Transverse colon (tissue), 4 donors: ENCODE measurements at regions not wholly inside any gene's neighbourhood (a gene's known extent, or its start where the extent isn't known, plus 50 kb on each side); places are given as distances from the start of the nearest gene placed in this dataset.

Experiments used
- DNase-seq: peaks from one replicate; pipeline ENCODE4 v3.0.0-alpha.2; 2019
- H3K27ac ChIP-seq, 4 donors: fragments of 200-600 bp; sonication (generic); 2 replicates each; pipeline ENCODE4 v1.5.1; 2016 to 2018; ENCODE audit warnings: inconsistent platforms in 4 of 4
- H3K27me3 ChIP-seq: fragments of 200-600 bp; sonication (generic); 2 replicates; pipeline ENCODE4 v1.5.1; 2017; ENCODE audit warnings: inconsistent platforms
- H3K36me3 ChIP-seq, 4 donors: fragments of 200-600 bp; sonication (generic); 2 replicates each; pipeline ENCODE4 v1.5.1; 2017 to 2019; ENCODE audit warnings: inconsistent platforms in 4 of 4
- H3K4me1 ChIP-seq, 4 donors: fragments of 200-600 bp; sonication (generic); 2 replicates each; pipeline ENCODE4 v1.5.1; 2017 to 2020; ENCODE audit warnings: inconsistent platforms in 4 of 4
- H3K4me3 ChIP-seq, 4 donors: fragments of 200-600 bp; sonication (generic); 1 replicate in 1 of 4; 2 replicates in 3 of 4; pipeline versions ENCODE4 v1.5.1 to v1.6.1; 2017 to 2019; ENCODE audit warnings: inconsistent platforms in 4 of 4
- H3K9me3 ChIP-seq, 2 donors: fragments of 200-600 bp; sonication (generic); 2 replicates each; pipeline ENCODE4 v1.5.1; 2017 to 2019; ENCODE audit warnings: inconsistent platforms in 2 of 2
- EP300 ChIP-seq: sonication (generic); formaldehyde crosslinking; IDR thresholded peaks from one replicate; pipeline ENCODE4 v1.6.1; 2017; ENCODE audit warnings: antibody characterized with exemption, low read depth
- POLR2A ChIP-seq: fragments of 450-650 bp; IDR thresholded peaks from one replicate; pipeline ENCODE4 v1.6.1; 2016; ENCODE audit warnings: antibody characterized with exemption, mild to moderate bottlenecking, moderate library complexity
- POLR2AphosphoS5 ChIP-seq, 3 donors: sonication (generic); formaldehyde crosslinking; IDR thresholded peaks; one replicate each; pipeline ENCODE4 v1.6.1; 2016; ENCODE audit warnings: antibody characterized with exemption in 3 of 3
- WGBS, 2 donors: methylation state at CpG; one replicate each; pipeline ENCODE4 v1.1.5; 2018; ENCODE audit warnings: low coverage in 1 of 2; 5-methylcytosine and 5-hydroxymethylcytosine counted together
- in situ Hi-C, 4 donors: fragments of 200-750 bp; cut with MboI; loops; one replicate each; pipeline versions ENCODE4 v1.15.0 to v1.15.1; 2017; ENCODE audit warnings: low sequenced_read_pairs in 3 of 4, low pct_ligation_motif_present in 1 of 4, low pct_unique_long_range_greater_than_20kb in 1 of 4
- intact Hi-C: fragments of 100-400 bp; cut with DNase I; formaldehyde crosslinking; loops from one replicate; pipeline ENCODE4 v1.15.1; 2023; ENCODE audit warnings: low total_unique reads
- TF ChIP-seq, protein P1 (sequence below), 5 experiments: fragments of 200-600 bp in 3 of 5; fragments of 450-650 bp in 2 of 5; sonication (generic) in 3 of 5; IDR thresholded peaks; 1 replicate in 2 of 5; 2 replicates in 3 of 5; pipeline ENCODE4 v1.5.1; 2016 to 2017; ENCODE audit warnings: antibody characterized with exemption in 5 of 5, inconsistent platforms in 3 of 5, mild to moderate bottlenecking in 2 of 5, moderate library complexity in 1 of 5

GRCh38 chr15:94785091-94785490, 553.7 kb downstream of the MCTP2 start:
- in situ Hi-C loops (loop anchor here in 1 of 4 donors (25.0 kb wide), 1 partner anchor 98 kb away; no protein-coding TSS in a partner anchor), intact Hi-C loops (no loop called here)
- H3K4me3 ChIP-seq, result no peak overlapping the region
- no peaks in the 10 kb centered on the region for H3K9me3 ChIP-seq
- no peaks in the 10 kb centered on the region for H3K27me3 ChIP-seq
- no peak overlapping the region for H3K27ac ChIP-seq
- no peaks in the 10 kb centered on the region for H3K36me3 ChIP-seq
- 83 to 86% methylated on average over 2 of the region's 2 CpGs for WGBS, 2 donors
- TF ChIP-seq POLR2AphosphoS5 (IDR thresholded peaks at IDR 0.05) (no peak), POLR2A (no peak), EP300 (no peak)
- TF ChIP-seq, protein P1, sequence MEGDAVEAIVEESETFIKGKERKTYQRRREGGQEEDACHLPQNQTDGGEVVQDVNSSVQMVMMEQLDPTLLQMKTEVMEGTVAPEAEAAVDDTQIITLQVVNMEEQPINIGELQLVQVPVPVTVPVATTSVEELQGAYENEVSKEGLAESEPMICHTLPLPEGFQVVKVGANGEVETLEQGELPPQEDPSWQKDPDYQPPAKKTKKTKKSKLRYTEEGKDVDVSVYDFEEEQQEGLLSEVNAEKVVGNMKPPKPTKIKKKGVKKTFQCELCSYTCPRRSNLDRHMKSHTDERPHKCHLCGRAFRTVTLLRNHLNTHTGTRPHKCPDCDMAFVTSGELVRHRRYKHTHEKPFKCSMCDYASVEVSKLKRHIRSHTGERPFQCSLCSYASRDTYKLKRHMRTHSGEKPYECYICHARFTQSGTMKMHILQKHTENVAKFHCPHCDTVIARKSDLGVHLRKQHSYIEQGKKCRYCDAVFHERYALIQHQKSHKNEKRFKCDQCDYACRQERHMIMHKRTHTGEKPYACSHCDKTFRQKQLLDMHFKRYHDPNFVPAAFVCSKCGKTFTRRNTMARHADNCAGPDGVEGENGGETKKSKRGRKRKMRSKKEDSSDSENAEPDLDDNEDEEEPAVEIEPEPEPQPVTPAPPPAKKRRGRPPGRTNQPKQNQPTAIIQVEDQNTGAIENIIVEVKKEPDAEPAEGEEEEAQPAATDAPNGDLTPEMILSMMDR (IDR thresholded peaks at IDR 0.05), result no peak
- DNase-seq, result no peak
- no peaks in the 10 kb centered on the region for H3K4me1 ChIP-seq

DNA sequence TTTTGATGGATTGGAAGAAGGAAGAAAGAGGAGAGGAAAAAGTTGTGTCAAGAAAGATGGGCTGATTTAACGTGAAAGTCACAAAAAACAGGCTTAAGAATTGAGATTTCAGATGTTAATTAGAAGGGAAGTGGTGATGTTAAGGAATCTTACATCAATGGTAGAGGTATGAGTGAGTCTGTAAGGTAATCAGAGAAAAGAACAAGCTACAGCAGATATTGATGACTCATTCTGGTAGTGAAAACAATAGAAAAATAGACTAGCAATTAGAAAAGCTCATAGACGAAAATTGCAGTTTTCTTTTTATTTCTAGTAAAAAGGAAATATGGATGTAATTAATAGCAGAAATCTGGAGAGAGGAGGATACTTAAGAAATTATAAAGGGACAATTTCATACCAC, 559.6 kb downstream of the MCTP2 start:
- TF ChIP-seq POLR2AphosphoS5 (IDR thresholded peaks at IDR 0.05) (no peak), EP300 (no peak)
- H3K27me3 ChIP-seq, result no peaks in the 10 kb centered on the region
- no peaks in the 10 kb centered on the region for H3K4me1 ChIP-seq
- 51 to 52% methylated on average over 2 of the region's 2 CpGs for WGBS, 2 donors
- intact Hi-C loops, result no loop called here
- no peak overlapping the region for H3K4me3 ChIP-seq
- no peaks in the 10 kb centered on the region for H3K9me3 ChIP-seq
- no peak overlapping the region for H3K27ac ChIP-seq
- no peaks in the 10 kb centered on the region for H3K36me3 ChIP-seq
- in situ Hi-C loops, result loop anchor here in 1 of 4 donors (25.0 kb wide), 1 partner anchor 104 kb away; no protein-coding TSS in a partner anchor
- no peak for DNase-seq

DNA sequence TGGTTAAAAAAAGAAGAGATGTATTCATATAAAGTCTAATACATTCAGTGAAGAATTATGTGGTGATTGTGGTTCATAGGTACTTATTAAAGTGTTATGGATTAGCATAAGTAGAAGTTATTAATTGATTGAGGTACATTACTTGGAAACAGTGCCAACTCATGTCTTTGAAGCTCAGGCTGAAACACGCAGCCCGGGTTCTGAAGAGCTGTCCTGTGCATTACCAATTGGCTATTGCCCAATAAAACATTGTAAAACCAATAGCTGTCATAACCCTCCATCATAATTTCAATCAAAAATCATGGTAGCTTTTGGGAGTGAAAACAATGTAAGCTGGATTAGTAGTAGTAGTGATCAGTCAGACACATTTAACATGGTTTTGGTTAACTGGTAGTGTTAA, 560.1 kb downstream of the MCTP2 start:
- Histone ChIP-seq H3K36me3 (no peaks in the 10 kb centered on the region), H3K9me3 (no peaks in the 10 kb centered on the region), H3K27me3 (no peaks in the 10 kb centered on the region), H3K4me3 (no peak overlapping the region), H3K27ac (no peak overlapping the region), H3K4me1 (no peaks in the 10 kb centered on the region)
- 76 to 94% methylated on average over 2 of the region's 2 CpGs for WGBS, 2 donors
- no peak for DNase-seq
- in situ Hi-C loops, result loop anchor here in 1 of 4 donors (25.0 kb wide), 1 partner anchor 104 kb away; no protein-coding TSS in a partner anchor
- intact Hi-C loops, result no loop called here
- TF ChIP-seq POLR2A (no peak), EP300 (no peak), POLR2AphosphoS5 (IDR thresholded peaks at IDR 0.05) (no peak)
- TF ChIP-seq, protein P1 (IDR thresholded peaks at IDR 0.05), result no peak

DNA sequence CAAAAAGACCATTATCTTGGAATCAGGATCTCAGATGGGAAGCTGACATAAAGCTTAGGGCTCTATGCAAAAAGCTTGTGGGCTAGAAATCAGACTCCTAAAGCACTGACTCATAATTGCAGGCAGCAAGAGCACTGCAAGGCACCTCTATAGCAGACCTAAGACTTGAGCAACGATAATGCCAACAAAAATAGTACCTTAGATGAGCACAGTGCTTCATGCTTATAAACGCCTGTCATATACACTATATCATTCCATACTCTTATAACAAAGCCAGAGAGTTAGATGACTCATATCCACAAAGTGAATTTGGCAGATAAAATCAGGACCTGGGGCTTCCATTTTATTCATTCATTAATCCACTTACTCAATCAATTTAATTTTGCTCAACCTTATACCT, 560.8 kb downstream of the MCTP2 start:
- no peak for TF ChIP-seq POLR2A
- no peak for TF ChIP-seq EP300
- TF ChIP-seq, protein P1 (IDR thresholded peaks at IDR 0.05), result no peak
- TF ChIP-seq POLR2AphosphoS5 (IDR thresholded peaks at IDR 0.05), result no peak
- no peak overlapping the region for H3K4me3 ChIP-seq
- DNase-seq, result no peak
- no peak overlapping the region for H3K27ac ChIP-seq
- no peaks in the 10 kb centered on the region for H3K4me1 ChIP-seq
- 56 to 79% methylated on average over 2 of the region's 2 CpGs for whole genome bisulfite sequencing, 2 donors
- in situ Hi-C loops, result loop anchor here in 1 of 4 donors (25.0 kb wide), 1 partner anchor 105 kb away; no protein-coding TSS in a partner anchor
- no peaks in the 10 kb centered on the region for H3K36me3 ChIP-seq
- no peaks in the 10 kb centered on the region for H3K9me3 ChIP-seq
- intact Hi-C loops, result no loop called here
- H3K27me3 ChIP-seq, result no peaks in the 10 kb centered on the region

- no peak for DNase-seq
- 82 to 87% methylated on average over 3 of the region's 3 CpGs for WGBS, 2 donors
- intact Hi-C loops (no loop called here), in situ Hi-C loops (loop anchor here in 1 of 4 donors (25.0 kb wide), 1 partner anchor 106 kb away; no protein-coding TSS in a partner anchor)
- Histone ChIP-seq H3K9me3 (no peaks in the 10 kb centered on the region), H3K27ac (no peak overlapping the region), H3K4me1 (no peaks in the 10 kb centered on the region), H3K36me3 (no peaks in the 10 kb centered on the region), H3K27me3 (no peaks in the 10 kb centered on the region), H3K4me3 (no peak overlapping the region)
- TF ChIP-seq, protein P1 (IDR thresholded peaks at IDR 0.05), result no peak
- TF ChIP-seq POLR2AphosphoS5 (IDR thresholded peaks at IDR 0.05) (no peak), EP300 (no peak), POLR2A (no peak)
Observed at GRCh38 chr15:94793207-94793606, 561.8 kb downstream of the MCTP2 start.
